T47D (cell line): ENCODE measurements at regions not wholly inside any gene's neighbourhood (a gene's known extent, or its start where the extent isn't known, plus 50 kb on each side); places are given as distances from the start of the nearest gene placed in this dataset.
A peak's percentile ranks its signal among the peaks of the same experiment; 100 is the strongest.
"Not testable (repeated sequence)": the region's sequence is repeated elsewhere in the genome, so short reads cannot be mapped to it uniquely, and the experiment has no call there.

Experiments used
- DNase-seq, 2 experiments: peaks; one replicate each; pipeline versions ENCODE4 v3.0.0 to v3.0.0-alpha.2; 2011 to 2012; ENCODE audit warnings: low read depth in 1 of 2, low spot score in 1 of 2
- JUND ChIP-seq: IDR thresholded peaks from 2 replicates; pipeline ENCODE4 v1.6.1; 2012; ENCODE audit warnings: low read depth
- in situ Hi-C: cut with HindIII; loops from 2 replicates; pipeline ENCODE4 v1.10.0; 2016; ENCODE audit warnings: low sequenced_read_pairs, low pct_unique_long_range_greater_than_20kb

- no peak for DNase-seq
- in situ Hi-C loops: no loop called here
- TF ChIP-seq JUND: no peak
Measured at GRCh38 chr16:65819136-65819898, 547.2 kb upstream of the CDH5 start.

- DNase-seq: no peak
- TF ChIP-seq JUND: no peak
- in situ Hi-C loops: no loop called here
Measured at GRCh38 chr16:65817799-65818198, 548.7 kb upstream of the CDH5 start.

GRCh38 chr16:65817066-65817465 lies 549.4 kb upstream of the CDH5 start:
- in situ Hi-C loops: no loop called here
- DNase-seq: no peak
- no peak for TF ChIP-seq JUND

GRCh38 chr16:65816556-65816955 lies 549.9 kb upstream of the CDH5 start:
- no peak for TF ChIP-seq JUND
- in situ Hi-C loops: no loop called here
- no peak for DNase-seq

GRCh38 chr16:65815707-65816106 lies 550.8 kb upstream of the CDH5 start:
- no peak for TF ChIP-seq JUND
- in situ Hi-C loops: no loop called here
- DNase-seq: no peak

GRCh38 chr16:65813879-65814278 lies 552.6 kb upstream of the CDH5 start:
- peak in 1 of 2 experiments; percentile 18 for DNase-seq
- in situ Hi-C loops: not testable (repeated sequence)

GRCh38 chr16:65809627-65810026 lies 556.9 kb upstream of the CDH5 start:
- TF ChIP-seq JUND: no peak
- DNase-seq: peak in 1 of 2 experiments; percentile 38
- in situ Hi-C loops: no loop called here

- DNase-seq: no peak
- in situ Hi-C loops: no loop called here
- no peak for TF ChIP-seq JUND
Measured at GRCh38 chr16:65808790-65809189, 557.7 kb upstream of the CDH5 start.

- TF ChIP-seq JUND: no peak
- in situ Hi-C loops: no loop called here
- no peak for DNase-seq
Measured at GRCh38 chr16:65807858-65808257, 558.6 kb upstream of the CDH5 start.

GRCh38 chr16:65805704-65806103 lies 560.8 kb upstream of the CDH5 start:
- DNase-seq, in situ Hi-C loops: not testable (repeated sequence)

GRCh38 chr16:65796481-65796880 lies 570.0 kb upstream of the CDH5 start:
- DNase-seq: no peak
- in situ Hi-C loops: no loop called here
- TF ChIP-seq JUND: no peak

- TF ChIP-seq JUND: no peak
- in situ Hi-C loops: no loop called here
- DNase-seq: no peak
Measured at GRCh38 chr16:65794973-65795372, 571.5 kb upstream of the CDH5 start.

GRCh38 chr16:65793781-65794180 lies 572.7 kb upstream of the CDH5 start:
- in situ Hi-C loops: no loop called here

GRCh38 chr16:65790768-65791167 lies 575.7 kb upstream of the CDH5 start:
- DNase-seq: no peak
- in situ Hi-C loops: no loop called here

More at GRCh38 chr16:65793781-65794180, 572.7 kb upstream of the CDH5 start:
- TF ChIP-seq JUND: no peak
- DNase-seq: no peak

More at GRCh38 chr16:65790768-65791167, 575.7 kb upstream of the CDH5 start:
- TF ChIP-seq JUND: no peak
